ENCODE measurements at regions not wholly inside any gene's neighbourhood (a gene's known extent, or its start where the extent isn't known, plus 50 kb on each side); places are given as distances from the start of the nearest gene placed in this dataset.

DNA sequence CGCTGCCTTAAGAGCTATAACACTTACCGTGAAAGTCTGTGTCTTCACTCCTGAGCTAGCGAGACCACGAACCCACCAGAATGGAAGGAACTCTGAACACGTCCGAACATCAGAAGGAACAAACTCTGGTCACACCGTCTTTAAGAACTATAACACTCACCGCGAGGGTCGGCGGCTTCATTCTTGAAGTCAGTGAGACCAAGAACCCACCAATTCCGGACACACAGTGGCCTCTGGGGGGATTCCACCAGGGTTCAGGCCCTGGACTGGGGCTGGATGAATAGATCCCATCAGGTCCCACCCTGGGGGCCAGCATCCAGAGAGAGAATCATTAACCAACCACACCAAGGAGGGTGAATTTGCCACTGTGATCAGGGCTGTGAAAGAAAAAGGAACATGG lies 55.8 kb upstream of the ATP12A start:
- Histone ChIP-seq H2AFZ (ENCODE audit: low read depth) (no peak overlapping the region), H3K9me2 (no peaks in the 10 kb centered on the region), H4K20me1 (ENCODE audit: insufficient read depth) (no peaks in the 10 kb centered on the region), H3F3A (replicated peaks; ENCODE audit: insufficient read depth) (no peaks in the 10 kb centered on the region), H3K4me2 (no peak overlapping the region), H3K27ac (ENCODE audit: low read depth in 2 of 2, low read length in 1 of 2) (no peak overlapping the region), H3K9ac (no peak overlapping the region), H3K4me1 (ENCODE audit: control insufficient read depth in 1 of 2, insufficient read depth in 2 of 2, low read depth in 1 of 2, low read length in 1 of 2) (no peaks in the 10 kb centered on the region), H3K79me2 (ENCODE audit: insufficient read depth) (no peaks in the 10 kb centered on the region), H3K36me3 (replicated peaks in 1 of 2; ENCODE audit: control insufficient read depth in 1 of 2, insufficient read depth in 2 of 2, low read length in 1 of 2) (no peaks in the 10 kb centered on the region), H3K27me3 (ENCODE audit: insufficient read depth) (no peaks in the 10 kb centered on the region), H3K9me3 (no peaks in the 10 kb centered on the region), H3K4me3 (ENCODE audit: low read depth in 2 of 2, low read length in 1 of 2) (no peak overlapping the region)
- ChIA-PET CTCF (no interaction called here), POLR2A (no interaction called here)
- DNase-seq, result no peak
- TF ChIP-seq FOXJ3 (CRISPR knock-in tag; IDR thresholded peaks at IDR 0.05) (no peak), MEF2A (IDR thresholded peaks at IDR 0.05; ENCODE audit: borderline replicate concordance, low read depth) (no peak), YY1 (IDR thresholded peaks at IDR 0.05; ENCODE audit: low read depth) (no peak), TEAD4 (IDR thresholded peaks at IDR 0.05; ENCODE audit: borderline replicate concordance, insufficient read depth) (no peak), GABPA (IDR thresholded peaks at IDR 0.05; ENCODE audit: low read depth) (no peak), RFX5 (IDR thresholded peaks at IDR 0.05; ENCODE audit: low read length) (no peak), EZH2phosphoT487 (IDR thresholded peaks at IDR 0.05; ENCODE audit: borderline replicate concordance, low read depth) (no peak), RXRA (IDR thresholded peaks at IDR 0.05; ENCODE audit: borderline replicate concordance, low read depth) (no peak), SMC3 (IDR thresholded peaks at IDR 0.05; ENCODE audit: low read depth, low read length) (no peak), FOXM1 (IDR thresholded peaks at IDR 0.05; ENCODE audit: low read depth) (no peak), FOSL2 (IDR thresholded peaks at IDR 0.05; ENCODE audit: borderline replicate concordance, low read depth) (no peak), RCOR1 (IDR thresholded peaks at IDR 0.05; ENCODE audit: low read length) (no peak), GATA2 (CRISPR knock-in tag; IDR thresholded peaks at IDR 0.05) (no peak), NFIC (IDR thresholded peaks at IDR 0.05; ENCODE audit: borderline replicate concordance) (no peak), CHD2 (IDR thresholded peaks at IDR 0.05; ENCODE audit: low read length, partially characterized antibody) (no peak), SIN3A (IDR thresholded peaks at IDR 0.05; ENCODE audit: borderline replicate concordance, low read depth, low read length) (no peak), TAF1 (IDR thresholded peaks at IDR 0.05; ENCODE audit: borderline replicate concordance, low read depth, low read length) (no peak)
- TF ChIP-seq, protein P1, sequence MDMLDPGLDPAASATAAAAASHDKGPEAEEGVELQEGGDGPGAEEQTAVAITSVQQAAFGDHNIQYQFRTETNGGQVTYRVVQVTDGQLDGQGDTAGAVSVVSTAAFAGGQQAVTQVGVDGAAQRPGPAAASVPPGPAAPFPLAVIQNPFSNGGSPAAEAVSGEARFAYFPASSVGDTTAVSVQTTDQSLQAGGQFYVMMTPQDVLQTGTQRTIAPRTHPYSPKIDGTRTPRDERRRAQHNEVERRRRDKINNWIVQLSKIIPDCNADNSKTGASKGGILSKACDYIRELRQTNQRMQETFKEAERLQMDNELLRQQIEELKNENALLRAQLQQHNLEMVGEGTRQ (IDR thresholded peaks at IDR 0.05; ENCODE audit: borderline replicate concordance, low read depth, low read length), result no peak
- TF ChIP-seq, protein P2, sequence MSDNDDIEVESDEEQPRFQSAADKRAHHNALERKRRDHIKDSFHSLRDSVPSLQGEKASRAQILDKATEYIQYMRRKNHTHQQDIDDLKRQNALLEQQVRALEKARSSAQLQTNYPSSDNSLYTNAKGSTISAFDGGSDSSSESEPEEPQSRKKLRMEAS (IDR thresholded peaks at IDR 0.05; ENCODE audit: low read depth), result no peak
- TF ChIP-seq, protein P3, sequence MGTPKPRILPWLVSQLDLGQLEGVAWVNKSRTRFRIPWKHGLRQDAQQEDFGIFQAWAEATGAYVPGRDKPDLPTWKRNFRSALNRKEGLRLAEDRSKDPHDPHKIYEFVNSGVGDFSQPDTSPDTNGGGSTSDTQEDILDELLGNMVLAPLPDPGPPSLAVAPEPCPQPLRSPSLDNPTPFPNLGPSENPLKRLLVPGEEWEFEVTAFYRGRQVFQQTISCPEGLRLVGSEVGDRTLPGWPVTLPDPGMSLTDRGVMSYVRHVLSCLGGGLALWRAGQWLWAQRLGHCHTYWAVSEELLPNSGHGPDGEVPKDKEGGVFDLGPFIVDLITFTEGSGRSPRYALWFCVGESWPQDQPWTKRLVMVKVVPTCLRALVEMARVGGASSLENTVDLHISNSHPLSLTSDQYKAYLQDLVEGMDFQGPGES (IDR thresholded peaks at IDR 0.05; ENCODE audit: low read depth, low read length), result no peak
- WGBS (ENCODE audit: low lambda C conversion rate), result 62% methylated on average over 11 of the region's 12 CpGs
